DMS153 (cell line): ENCODE measurements at regions not wholly inside any gene's neighbourhood (a gene's known extent, or its start where the extent isn't known, plus 50 kb on each side); places are given as distances from the start of the nearest gene placed in this dataset.
"Not testable (repeated sequence)": the region's sequence is repeated elsewhere in the genome, so short reads cannot be mapped to it uniquely, and the experiment has no call there.

Experiments used
- DNase-seq: peaks from one replicate; lab custom pipeline; 2025; lab: John Stamatoyannopoulos, UW

DNA sequence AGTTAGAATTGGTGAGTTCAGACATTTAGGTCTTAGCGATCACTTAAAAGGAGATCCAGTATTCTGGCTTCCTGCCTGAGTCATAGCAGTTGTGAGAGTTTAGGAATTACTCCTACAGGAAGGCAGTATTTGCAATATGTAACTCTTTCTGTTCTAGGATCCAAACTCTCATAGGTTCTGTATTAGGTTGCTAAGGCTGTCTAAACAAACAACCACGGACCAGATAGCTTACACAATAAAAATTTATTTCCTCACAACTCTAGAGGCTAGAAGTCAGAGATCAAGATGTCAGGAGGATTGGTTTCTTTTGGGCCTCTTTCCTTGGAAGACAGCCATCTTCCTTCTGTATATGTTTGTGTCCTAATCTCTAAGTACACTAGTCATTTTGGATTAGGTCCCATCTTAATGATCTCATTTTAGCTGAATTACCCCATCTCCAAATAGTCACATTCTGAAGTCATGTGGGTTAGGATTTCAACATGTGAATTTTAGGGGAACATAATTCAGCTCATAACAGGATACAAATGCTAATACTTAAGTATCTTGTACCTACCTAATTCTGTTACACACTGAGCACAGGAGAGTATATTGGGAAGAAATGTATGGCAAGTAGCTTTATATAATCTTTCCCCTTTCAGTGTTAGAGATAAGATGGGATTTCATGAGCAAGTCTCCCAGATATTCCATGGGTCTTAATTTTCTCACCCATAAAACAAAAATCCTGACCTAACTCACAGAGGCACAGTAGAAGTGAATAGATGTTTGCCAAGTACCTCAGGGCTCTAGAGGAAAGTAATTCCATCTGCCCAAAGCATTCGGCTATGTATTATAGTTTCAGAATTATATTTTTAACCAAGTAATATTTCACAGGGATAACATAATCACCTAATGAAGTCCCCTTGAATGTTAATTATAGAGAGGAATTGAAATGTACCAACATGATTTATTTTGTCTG is 144.4 kb downstream of the PTBP2 start:
- DNase-seq = no peak

DNA sequence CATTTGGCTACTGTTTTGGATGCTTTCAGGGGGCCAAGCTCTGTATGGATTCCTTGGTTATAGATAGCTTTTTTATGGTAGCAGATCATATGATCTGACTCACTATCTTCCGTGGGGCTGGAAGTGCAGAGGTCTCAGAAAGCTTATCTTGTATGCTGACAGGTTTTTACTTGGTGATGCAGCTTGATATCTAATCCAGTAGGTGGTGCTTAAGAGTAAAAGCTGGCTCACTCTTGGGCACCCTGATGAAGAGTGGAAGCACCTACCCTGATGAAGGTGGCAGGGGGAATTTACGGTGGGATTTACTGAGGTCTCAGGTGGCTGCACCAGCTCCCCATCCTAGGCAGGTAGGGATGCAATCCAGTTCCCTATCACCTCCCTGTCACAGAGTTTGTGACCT is 151.2 kb downstream of the PTBP2 start:
- DNase-seq = no peak

DNA sequence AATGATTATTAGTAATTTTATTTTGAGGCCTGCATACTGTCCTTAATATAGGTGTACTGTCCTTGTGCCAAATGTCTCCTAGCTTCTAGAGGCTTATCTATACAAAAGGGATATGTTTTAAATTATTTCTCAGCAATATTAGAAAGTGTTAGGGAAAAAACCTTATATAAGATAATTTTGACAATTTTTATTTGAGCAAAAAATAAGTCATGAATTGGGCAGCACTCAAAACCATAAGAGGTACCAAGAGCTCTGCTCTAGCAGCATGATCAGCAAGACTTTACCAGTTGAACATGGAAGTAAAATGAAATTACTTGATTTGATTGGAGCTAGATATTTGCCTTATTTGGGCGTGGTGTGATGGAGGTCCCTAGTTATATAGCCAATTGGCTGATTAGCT is 157.1 kb downstream of the PTBP2 start:
- DNase-seq = no peak

DNA sequence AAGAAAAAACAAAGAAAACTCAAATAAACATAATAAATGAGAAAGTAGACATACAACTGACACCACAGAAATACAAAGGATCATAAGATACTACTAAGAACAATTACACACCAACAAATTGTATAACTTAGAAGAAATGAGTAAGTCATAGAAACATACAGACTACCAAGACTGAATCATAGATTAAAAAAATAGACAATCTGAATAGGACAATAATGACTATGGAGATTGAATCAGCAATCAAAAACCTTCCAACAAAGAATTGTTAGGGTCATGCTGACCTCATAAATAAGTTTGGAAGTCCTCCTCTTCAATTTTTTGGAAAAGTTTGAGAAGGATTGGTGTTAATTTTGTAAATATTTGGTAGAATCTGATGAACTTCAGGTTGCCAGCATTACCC is 159.0 kb downstream of the PTBP2 start:
- no peak for DNase-seq

DNA sequence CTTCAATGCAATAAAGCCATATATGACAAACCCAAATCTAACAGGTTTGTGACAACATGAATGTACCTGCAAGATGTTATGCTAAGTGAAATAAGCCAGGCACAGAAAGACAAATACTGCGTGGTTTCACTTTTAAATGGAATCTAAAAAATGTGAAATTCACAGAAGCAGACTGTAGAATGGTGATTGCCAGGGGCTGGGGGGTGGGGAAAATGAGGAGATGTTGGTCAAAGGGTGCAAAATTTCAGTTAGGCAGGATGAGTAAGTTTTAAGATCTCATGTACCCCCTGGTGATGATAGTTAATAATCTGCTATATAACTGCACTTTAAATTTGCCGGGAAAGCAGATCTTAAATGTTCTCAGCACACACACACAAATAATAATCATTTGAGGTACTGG is 160.5 kb downstream of the PTBP2 start:
- no peak for DNase-seq

DNA sequence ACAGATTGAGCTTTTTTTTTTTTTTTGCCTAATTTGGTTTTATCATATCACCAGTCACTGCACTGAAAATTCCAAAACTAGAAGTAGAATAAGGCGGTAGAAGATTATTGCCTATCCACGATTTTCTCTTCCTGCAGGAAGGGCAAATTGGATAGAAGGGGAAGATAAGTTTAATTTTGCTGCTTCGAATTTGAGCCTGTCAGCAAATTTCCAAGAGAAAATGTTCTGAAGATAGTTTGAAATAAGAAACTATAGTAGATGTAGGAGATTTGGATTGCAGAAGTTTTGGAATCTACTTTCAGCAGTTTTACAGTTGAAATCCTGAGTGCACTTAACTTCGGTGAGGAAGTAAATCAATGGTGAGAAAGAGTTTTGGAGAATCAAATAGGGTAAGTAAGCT is 164.9 kb downstream of the PTBP2 start:
- DNase-seq = no peak

DNA sequence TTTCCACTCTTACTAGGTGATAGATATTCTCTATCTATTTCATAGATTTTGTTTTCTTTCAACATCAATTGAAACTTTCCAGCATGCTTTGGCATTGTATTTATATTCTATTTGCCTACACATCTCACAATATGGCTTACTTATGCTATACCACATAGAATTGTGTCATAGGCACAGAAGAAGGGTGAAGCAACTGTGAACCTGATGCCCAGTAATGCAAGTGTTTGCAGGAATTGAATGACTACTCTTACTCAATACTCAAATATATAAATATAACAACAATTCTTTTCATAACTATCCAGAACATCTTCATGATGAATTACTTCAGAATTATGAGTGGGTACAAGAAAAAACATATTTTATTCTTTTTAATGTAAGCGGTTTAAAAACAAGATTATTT is 165.9 kb downstream of the PTBP2 start:
- no peak for DNase-seq

DNA sequence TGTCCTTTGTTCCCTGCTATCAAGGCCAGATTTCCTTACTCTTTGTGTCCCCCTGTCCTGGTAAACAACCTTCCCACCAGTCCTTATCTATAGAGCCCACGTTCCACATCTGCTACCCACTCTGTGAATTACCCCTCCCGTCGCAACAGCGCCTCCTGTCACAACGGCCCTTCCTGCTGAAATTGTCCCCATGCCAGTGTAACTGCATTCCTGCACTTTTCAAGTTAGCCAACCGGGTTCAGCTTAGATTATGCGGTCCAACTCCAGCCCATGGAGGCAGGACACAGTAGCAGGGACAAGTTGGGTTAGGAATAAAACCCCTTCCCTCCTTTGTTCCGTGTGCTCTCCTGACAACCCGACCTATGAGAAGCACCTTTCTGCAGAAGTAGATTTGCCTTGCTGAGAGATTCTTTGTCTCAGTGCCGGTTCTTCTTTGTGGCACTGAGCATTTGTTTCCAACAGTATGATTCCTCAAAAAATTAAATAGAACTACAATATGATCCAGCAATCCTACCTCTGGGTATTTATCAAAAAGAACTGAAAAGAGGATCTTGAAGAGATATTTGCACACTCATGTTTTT is 180.3 kb downstream of the PTBP2 start:
- no peak for DNase-seq

DNA sequence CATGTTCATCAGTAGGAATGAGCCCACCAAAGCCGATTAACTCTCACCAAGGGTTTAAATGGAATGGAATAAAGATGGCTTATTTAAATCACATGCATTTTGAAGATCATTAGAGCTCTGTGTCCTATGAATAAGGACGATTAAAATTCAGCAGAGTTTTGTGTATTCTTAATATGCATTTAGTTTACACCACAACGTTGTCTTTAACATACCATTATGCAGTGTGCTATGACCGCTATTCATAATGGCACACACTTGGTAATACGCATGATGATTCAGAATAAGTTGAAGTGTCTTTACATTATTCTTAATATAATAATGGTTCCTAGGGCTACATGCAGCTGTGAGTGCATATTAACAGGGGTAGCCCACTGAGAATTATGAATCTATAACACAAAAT is 190.7 kb downstream of the PTBP2 start:
- DNase-seq = no peak

DNA sequence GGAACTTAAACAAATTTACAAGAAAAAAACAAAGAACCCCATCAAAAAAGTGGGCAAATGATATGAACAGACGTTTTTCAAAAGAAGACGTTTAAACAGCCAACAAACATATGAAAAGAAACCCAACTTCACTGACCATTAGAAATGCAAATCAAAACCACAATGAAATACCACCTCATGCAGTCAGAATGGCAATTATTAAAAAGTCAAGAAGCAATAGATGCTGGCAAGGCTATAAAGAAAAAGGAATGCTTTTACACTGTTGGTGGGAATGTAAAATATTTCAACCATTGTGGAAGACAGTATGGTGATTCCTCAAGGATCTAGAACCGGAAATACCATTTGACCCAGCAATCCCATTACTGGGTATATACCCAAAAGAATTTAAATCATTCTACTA is 194.1 kb downstream of the PTBP2 start:
- DNase-seq = not testable (repeated sequence)

DNA sequence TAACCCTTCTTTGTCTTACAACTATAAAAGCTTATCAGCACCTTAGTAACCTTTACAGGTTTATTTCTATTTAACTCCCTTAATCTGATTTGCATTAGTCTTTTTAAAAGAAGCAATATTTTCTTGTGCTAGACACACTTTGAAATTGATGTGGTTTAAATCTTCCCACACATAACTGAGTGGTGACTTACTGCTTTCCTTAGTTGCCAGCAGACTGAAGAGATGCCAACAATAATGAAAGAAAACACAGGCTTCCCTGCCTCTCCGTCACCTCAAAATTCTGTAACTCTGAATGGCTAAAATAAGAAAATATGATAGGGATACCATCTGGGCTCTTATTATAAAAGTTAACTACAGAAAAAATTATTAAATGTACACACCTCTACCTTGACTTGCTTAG is 196.8 kb downstream of the PTBP2 start:
- no peak for DNase-seq

DNA sequence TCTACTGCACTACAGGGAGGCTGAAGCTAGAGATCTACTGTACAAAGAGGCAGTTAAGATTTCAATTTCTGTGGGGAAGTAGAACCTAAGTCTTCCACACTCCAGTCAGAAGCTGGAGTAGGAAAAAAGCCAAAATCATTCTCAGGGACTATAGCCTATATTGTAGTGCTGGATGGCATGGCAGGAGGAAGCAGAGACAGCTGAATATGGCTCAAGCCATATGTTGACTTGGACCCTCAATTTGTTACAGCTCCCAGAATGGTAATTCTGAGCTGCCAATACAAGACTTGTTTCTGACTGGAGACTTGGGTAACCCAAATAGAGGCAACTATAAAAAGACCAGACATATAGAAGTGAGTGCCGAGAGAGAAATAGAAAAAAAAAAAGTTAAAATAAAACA is 200.6 kb downstream of the PTBP2 start:
- DNase-seq = no peak

DNA sequence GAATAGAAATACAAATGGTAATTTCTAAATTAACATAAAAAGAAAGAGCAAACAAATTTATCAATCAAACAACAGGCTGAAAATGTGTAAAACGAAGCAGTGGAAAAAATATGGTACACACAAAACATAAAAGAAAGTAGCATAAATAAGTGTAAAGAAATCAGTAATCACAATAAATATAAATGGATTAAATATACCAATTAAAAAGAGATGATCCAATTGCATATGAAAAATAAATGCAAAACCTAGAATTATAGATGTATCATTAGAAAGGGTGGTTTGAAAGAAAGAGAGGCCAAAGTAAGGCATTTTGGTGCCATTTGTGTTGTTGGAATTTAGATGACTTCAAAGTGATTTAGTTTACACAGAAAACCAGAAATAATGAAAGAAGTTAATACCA is 202.2 kb downstream of the PTBP2 start:
- DNase-seq = no peak

DNA sequence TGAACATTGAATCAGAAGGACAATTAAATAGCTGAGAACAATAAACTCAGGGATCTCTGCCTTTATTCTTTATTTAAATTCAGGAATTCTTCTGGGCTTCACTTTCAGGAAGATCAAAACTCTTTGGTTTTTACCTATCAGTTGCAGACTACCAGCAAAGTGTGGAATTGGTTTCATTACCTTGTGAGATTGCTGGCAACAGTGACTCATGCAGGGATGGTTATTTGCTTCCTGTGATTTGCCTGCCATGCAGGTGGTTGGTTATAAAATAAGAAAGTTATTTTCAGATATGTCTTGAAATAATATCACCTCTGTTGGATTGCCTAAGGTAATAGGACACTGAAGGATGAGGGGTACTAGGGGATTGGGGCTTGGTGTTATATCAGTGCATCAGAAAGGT is 204.6 kb downstream of the PTBP2 start:
- no peak for DNase-seq

DNA sequence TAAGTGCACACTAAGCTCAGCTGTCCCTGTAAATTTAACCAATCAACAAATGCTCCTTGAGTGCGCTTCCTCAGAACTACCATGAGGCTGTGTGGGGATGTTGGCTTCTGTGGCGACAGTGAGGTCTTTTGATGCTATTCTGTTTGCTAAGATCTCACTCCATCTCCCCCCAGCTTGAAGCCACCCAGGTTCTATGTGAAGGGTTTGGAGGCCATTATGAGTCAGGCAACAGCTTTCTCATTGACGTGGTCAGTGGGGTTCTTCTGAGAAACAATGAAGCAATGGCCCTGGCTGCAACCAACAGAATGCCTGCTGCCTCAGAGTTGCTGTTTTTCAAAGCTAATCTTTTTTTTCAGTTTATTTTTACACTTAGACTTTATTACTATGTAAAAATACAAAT is 205.5 kb downstream of the PTBP2 start:
- no peak for DNase-seq

DNA sequence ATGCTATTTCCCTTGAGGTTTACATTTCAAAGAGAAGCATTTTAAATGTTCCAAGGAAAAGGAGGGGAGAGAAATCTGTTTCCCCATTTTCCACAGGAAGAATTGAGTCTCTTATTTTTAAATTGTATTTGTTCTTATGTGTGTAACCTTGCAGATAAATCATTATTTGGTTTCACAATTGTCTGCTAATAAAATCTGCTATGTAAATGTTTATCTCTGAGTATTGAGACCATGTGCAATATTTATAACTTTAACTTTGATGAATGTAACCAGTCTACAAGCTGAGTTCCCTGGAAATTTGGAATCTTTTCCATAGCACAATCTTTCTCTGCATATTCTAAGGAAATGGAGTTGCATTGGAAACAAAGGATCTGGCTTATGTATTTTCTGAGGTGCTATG is 209.6 kb downstream of the PTBP2 start:
- DNase-seq = no peak

DNA sequence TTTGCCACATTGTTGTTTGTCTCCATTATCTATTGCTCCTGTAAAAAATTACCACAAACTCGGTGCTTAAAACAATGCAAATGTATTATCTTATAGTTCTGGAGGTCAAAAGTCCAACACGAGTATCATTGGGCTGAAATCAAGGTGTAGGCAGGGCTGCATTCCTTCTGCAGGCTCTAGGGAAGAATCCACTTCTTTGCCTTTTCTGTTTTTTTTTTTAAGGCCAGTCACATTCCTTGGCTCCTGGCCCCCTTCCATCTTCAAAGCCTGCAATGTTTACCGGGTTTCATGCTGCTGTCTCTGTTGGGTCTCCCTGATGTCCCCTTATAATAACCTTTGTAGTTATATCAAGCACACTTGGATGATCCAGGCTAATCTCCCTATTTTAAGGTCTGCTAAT is 212.7 kb downstream of the PTBP2 start:
- no peak for DNase-seq

DNA sequence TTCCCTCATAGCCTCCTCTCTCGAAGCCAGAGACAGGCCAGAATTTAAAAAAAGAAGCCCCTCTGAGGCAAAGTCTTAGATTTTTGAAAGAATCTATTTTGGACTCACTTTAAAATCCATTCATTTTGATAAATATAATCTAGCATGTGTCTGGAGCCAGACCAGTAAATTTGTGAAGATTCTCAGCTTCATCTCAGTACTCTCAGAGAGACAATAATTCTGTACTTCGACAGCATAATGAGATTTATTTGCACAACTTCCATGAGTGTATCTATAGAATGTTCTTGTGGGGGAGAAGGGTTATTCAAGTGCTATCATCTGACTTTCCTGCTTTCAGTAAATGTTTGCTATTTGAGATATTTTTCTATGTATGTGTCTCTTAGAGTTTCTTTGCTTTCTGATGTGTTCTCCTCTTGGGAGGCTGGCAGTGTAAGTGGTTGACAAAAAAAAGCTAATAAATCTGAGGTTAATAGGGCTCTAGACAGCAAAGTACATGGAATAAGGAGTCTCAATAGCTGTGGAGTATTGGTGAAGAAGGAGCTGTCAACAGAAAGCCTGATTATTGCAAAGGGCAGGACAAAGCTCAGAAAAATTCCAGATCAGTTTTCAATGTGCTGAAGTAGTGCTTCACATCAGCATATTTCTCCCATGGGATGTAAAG is 223.0 kb downstream of the PTBP2 start:
- no peak for DNase-seq

DNA sequence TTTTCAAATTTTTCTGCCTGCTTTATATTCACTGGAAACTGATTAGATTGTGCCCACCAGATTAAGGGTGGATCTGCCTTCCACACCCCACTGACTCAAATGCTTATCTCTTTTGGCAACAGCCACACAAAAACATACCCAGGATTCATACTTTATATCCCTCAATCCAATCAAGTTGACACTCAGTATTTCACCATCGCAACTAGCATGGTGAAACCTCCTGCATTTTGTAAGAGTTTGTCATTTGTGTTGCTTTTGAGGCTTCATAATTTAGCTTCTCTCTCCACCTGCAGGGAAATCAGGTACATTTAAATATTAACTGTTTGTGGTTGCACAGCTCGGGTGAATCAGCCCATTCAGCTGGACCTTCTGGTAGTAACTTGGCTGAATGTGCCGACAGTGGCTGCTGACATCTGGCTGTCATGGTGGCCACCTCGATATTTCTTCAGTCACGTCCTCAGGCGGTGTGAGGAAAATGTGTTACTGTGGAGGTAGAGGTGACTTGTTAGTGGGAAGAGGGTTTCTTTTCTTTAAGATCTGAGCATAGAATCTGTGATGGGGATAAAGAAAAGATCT is 224.0 kb downstream of the PTBP2 start:
- DNase-seq = no peak

DNA sequence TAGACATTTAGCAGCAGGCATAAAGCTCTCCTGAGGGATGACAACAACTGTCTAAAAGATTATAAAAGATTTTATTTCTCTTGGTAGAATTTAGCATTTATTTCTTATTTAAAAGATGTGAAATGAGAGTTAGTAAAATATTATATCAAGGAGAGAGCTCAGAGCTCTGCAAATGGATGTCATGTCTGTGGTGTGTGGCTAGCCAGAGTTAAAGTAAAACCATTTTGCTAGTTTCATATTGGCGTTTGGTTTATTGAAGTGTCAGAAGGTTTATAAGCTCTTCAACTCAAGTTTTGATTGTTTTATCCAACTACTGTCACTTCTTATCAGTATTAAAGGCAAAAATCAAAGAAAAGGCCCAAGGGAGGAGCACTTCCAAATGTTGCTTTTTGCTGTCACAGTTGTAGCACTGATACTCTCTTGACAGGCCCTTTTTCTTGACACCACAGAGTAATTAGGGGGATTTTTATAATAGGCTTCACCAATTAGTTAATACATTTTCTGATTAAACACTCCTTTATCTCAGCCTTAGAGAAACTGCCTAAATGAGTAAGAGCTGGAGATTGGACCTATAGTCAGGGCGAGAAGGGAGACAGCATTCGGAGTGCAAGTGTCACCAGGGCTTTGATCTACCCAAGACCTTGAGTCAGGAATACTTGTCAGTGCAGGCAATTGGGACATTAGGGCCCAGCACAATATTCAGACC is 233.9 kb downstream of the PTBP2 start:
- no peak for DNase-seq

DNA sequence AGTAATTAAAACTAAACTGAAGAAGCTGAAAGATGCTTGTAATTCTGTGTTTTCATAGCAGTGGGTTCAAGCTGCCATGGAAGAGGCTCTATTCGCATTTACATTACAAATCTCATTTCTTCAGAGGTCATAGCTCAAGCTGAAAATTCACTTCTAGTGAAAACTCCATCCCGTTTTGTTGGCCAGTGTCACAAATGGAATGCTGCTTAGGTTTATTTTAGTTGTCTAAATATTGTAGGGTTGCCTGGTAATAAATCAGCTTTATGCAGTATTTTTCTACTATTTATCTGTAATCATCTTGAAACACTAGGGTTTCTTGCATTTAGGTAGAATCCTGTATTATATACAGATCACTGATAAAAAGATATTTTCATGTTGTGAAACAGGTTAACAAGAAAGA is 240.6 kb downstream of the PTBP2 start:
- no peak for DNase-seq

DNA sequence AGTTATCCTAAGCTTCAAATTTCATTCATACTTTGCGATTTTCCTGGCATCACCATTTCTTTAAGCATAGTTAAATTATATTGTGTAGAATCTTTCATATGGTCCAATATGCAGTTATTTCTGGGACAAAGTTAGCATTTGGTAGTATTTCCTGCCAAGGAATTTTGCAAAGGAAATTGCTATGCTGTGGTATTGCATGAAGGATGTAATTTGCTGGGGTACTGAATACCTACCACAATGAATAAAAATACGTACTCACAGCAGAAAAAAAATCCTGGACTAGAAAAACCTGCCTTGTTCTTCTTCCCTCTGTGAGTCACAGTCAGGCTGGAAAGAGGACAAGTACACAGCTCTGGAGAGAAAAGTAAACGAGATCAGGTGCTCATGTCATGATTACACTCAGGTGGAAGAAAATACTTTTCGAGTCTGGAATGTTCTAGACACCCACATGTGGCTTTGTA is 241.2 kb downstream of the PTBP2 start:
- DNase-seq = peak; percentile 13
